Astrocyte (in vitro differentiated cells and primary cell): ENCODE measurements at regions not wholly inside any gene's neighbourhood (a gene's known extent, or its start where the extent isn't known, plus 50 kb on each side); places are given as distances from the start of the nearest gene placed in this dataset.

Source experiments
- CTCF ChIP-seq: IDR thresholded peaks from 2 replicates; pipeline ENCODE4 v1.5.1; 2011; ENCODE audit warnings: low read depth, mild to moderate bottlenecking, inconsistent platforms, low read length, moderate library complexity; ENCODE audit not compliant: insufficient read depth
- EZH2 ChIP-seq: IDR thresholded peaks from 2 replicates; pipeline ENCODE4 v1.6.1; 2012; ENCODE audit warnings: mild to moderate bottlenecking, low read length, inconsistent platforms; ENCODE audit not compliant: insufficient read depth

GRCh38 chr18:25881149-25881548, 209.3 kb downstream of the SS18 start:
- TF ChIP-seq CTCF (no peak), EZH2 (no peak)
